GM23248 (cell line): ENCODE measurements at regions not wholly inside any gene's neighbourhood (a gene's known extent, or its start where the extent isn't known, plus 50 kb on each side); places are given as distances from the start of the nearest gene placed in this dataset.
"Not testable (repeated sequence)": the region's sequence is repeated elsewhere in the genome, so short reads cannot be mapped to it uniquely, and the experiment has no call there.

Source experiments
- DNase-seq: peaks from one replicate; pipeline ENCODE4 v3.0.0-alpha.2; 2015
- H2AFZ ChIP-seq: fragments of 200-600 bp; sonication (generic); 2 replicates; pipeline ENCODE4 v1.6.1; 2016; ENCODE audit warnings: antibody characterized with exemption
- H3F3A ChIP-seq: fragments of 200-600 bp; sonication (generic); 2 replicates; pipeline ENCODE4 v1.6.1; 2016; ENCODE audit warnings: mild to moderate bottlenecking, antibody characterized with exemption, mixed run types; ENCODE audit not compliant: insufficient read depth
- H3K27ac ChIP-seq: fragments of 200-600 bp; sonication (generic); 2 replicates; pipeline ENCODE4 v1.5.1; 2016; ENCODE audit warnings: mild to moderate bottlenecking
- H3K27me3 ChIP-seq: fragments of 200-600 bp; sonication (generic); replicated peaks from 2 replicates; pipeline ENCODE4 v1.6.1; 2016; ENCODE audit warnings: mild to moderate bottlenecking; ENCODE audit not compliant: insufficient read depth
- H3K36me3 ChIP-seq: fragments of 200-600 bp; sonication (generic); 2 replicates; pipeline ENCODE4 v1.6.1; 2016; ENCODE audit warnings: low read depth, mild to moderate bottlenecking
- H3K4me1 ChIP-seq: fragments of 200-600 bp; sonication (generic); 2 replicates; pipeline ENCODE4 v1.6.1; 2016; ENCODE audit warnings: mild to moderate bottlenecking; ENCODE audit not compliant: insufficient read depth
- H3K4me2 ChIP-seq: fragments of 200-600 bp; sonication (generic); one replicate; pipeline ENCODE4 v1.6.1; 2016; ENCODE audit warnings: mild to moderate bottlenecking; ENCODE audit not compliant: unreplicated experiment
- H3K4me3 ChIP-seq: fragments of 200-600 bp; sonication (generic); 2 replicates; pipeline ENCODE4 v1.5.1; 2016; ENCODE audit warnings: mild to moderate bottlenecking
- H3K79me2 ChIP-seq: fragments of 200-600 bp; sonication (generic); 2 replicates; pipeline ENCODE4 v1.6.1; 2016; ENCODE audit warnings: mild to moderate bottlenecking; ENCODE audit not compliant: insufficient read depth
- H3K9ac ChIP-seq: fragments of 200-600 bp; sonication (generic); 2 replicates; pipeline ENCODE4 v1.6.1; 2016; ENCODE audit warnings: mild to moderate bottlenecking
- H3K9me2 ChIP-seq: fragments of 200-600 bp; sonication (generic); 2 replicates; pipeline ENCODE4 v1.6.1; 2016; ENCODE audit warnings: mixed run types, mild to moderate bottlenecking, moderate library complexity; ENCODE audit not compliant: insufficient read depth
- H3K9me3 ChIP-seq: fragments of 200-600 bp; sonication (generic); one replicate; pipeline ENCODE4 v1.6.1; 2017; ENCODE audit warnings: low read depth
- H4K20me1 ChIP-seq: fragments of 200-600 bp; sonication (generic); 2 replicates; pipeline ENCODE4 v1.6.0; 2016; ENCODE audit not compliant: insufficient read depth
- EZH2 ChIP-seq: fragments of 200-600 bp; sonication (generic); IDR thresholded peaks from 2 replicates; pipeline ENCODE4 v1.6.1; 2018; ENCODE audit warnings: antibody characterized with exemption, mild to moderate bottlenecking; ENCODE audit not compliant: insufficient read depth, poor library complexity, severe bottlenecking
- EZH2phosphoT487 ChIP-seq: fragments of 200-600 bp; sonication (generic); IDR thresholded peaks from 2 replicates; pipeline ENCODE4 v1.6.1; 2018; ENCODE audit warnings: antibody characterized with exemption, moderate library complexity, mild to moderate bottlenecking, low read depth; ENCODE audit not compliant: insufficient read depth
- WGBS, 2 experiments: methylation state at CpG; one replicate each; pipeline ENCODE4 v1.1.6; 2015 to 2017; ENCODE audit warnings: low lambda C conversion rate in 2 of 2, low coverage in 1 of 2; ENCODE audit errors: missing lambda C conversion rate in 2 of 2; 5-methylcytosine and 5-hydroxymethylcytosine counted together
- in situ Hi-C: fragments of 300-500 bp; cut with MboI; formaldehyde crosslinking; loops from 2 replicates; pipeline ENCODE4 v1.15.0; 2020

- Histone ChIP-seq H3K9ac (no peak overlapping the region), H3K9me2 (no peaks in the 10 kb centered on the region), H3K9me3 (no peaks in the 10 kb centered on the region), H2AFZ (no peak overlapping the region), H3K36me3 (no peaks in the 10 kb centered on the region), H3K79me2 (no peaks in the 10 kb centered on the region), H3K4me1 (no peaks in the 10 kb centered on the region), H3K27ac (no peak overlapping the region), H4K20me1 (no peaks in the 10 kb centered on the region), H3F3A (no peaks in the 10 kb centered on the region), H3K27me3 (no peaks in the 10 kb centered on the region), H3K4me2 (no peak overlapping the region), H3K4me3 (no peak overlapping the region)
- 97 to 100% methylated on average over 1 of the region's 1 CpG for WGBS, 2 experiments
- no peak for DNase-seq
- TF ChIP-seq EZH2phosphoT487 (no peak), EZH2 (no peak)
- in situ Hi-C loops, result no loop called here
Observed at GRCh38 chr10:45545150-45545549, 127.4 kb downstream of the ZFAND4 start.

GRCh38 chr10:45544191-45544590 lies 128.4 kb downstream of the ZFAND4 start:
- no peak for DNase-seq
- Histone ChIP-seq H3K4me2 (no peak overlapping the region), H3K27ac (no peak overlapping the region), H3K79me2 (no peaks in the 10 kb centered on the region), H3K9ac (no peak overlapping the region), H2AFZ (no peak overlapping the region), H3K4me3 (no peak overlapping the region), H3K4me1 (no peaks in the 10 kb centered on the region), H3K9me3 (no peaks in the 10 kb centered on the region), H3K27me3 (no peaks in the 10 kb centered on the region), H3F3A (no peaks in the 10 kb centered on the region), H3K9me2 (no peaks in the 10 kb centered on the region), H4K20me1 (no peaks in the 10 kb centered on the region), H3K36me3 (no peaks in the 10 kb centered on the region)
- in situ Hi-C loops, result no loop called here
- whole genome bisulfite sequencing, 2 experiments, result 53 to 57% methylated on average over 1 of the region's 1 CpG
- TF ChIP-seq EZH2phosphoT487 (no peak), EZH2 (no peak)

DNA sequence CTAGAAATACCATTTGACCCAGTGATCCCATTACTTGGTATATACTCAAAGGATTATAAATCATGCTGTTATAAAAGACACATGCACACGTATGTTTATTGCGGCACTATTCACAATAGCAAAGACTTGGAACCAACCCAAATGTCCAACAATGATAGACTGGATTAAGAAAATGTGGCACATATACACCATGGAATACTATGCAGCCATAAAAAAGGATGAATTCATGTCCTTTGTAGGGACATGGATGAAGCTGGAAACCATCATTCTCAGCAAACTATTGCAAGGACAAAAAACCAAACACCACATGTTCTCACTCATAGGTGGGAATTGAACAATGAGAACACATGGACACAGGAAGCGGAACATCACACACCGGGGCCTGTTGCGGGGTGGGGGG lies 131.5 kb downstream of the ZFAND4 start:
- H3K4me2 ChIP-seq, H4K20me1 ChIP-seq, in situ Hi-C loops, H3K9me2 ChIP-seq, H2AFZ ChIP-seq, H3F3A ChIP-seq, H3K27me3 ChIP-seq, H3K9me3 ChIP-seq, H3K36me3 ChIP-seq, H3K27ac ChIP-seq, H3K4me1 ChIP-seq, H3K79me2 ChIP-seq, DNase-seq, H3K9ac ChIP-seq, H3K4me3 ChIP-seq: not testable (repeated sequence)
- 93 to 95% methylated on average over 5 of the region's 5 CpGs for WGBS, 2 experiments

DNA sequence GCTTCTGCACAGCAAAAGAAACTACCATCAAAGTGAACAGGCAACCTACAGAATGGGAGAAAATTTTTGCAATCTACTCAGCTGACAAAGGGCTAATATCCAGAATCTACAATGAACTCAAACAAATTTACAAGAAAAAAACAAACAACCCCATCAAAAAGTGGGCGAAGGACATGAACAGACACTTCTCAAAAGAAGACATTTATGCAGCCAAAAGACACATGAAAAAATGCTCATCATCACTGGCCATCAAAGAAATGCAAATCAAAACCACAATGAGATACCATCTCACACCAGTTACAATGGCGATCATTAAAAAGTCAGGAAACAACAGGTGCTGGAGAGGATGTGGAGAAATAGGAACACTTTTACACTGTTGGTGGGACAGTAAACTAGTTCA lies 132.0 kb downstream of the ZFAND4 start:
- H3K36me3 ChIP-seq, H3K4me1 ChIP-seq, in situ Hi-C loops, H3K4me2 ChIP-seq, H2AFZ ChIP-seq, H3K79me2 ChIP-seq, H3K27me3 ChIP-seq, H3K9me3 ChIP-seq, DNase-seq, H3K9me2 ChIP-seq, H3K4me3 ChIP-seq, H3K27ac ChIP-seq, H3K9ac ChIP-seq, H3F3A ChIP-seq, H4K20me1 ChIP-seq: not testable (repeated sequence)
- 88 to 89% methylated on average over 2 of the region's 2 CpGs for WGBS, 2 experiments

DNA sequence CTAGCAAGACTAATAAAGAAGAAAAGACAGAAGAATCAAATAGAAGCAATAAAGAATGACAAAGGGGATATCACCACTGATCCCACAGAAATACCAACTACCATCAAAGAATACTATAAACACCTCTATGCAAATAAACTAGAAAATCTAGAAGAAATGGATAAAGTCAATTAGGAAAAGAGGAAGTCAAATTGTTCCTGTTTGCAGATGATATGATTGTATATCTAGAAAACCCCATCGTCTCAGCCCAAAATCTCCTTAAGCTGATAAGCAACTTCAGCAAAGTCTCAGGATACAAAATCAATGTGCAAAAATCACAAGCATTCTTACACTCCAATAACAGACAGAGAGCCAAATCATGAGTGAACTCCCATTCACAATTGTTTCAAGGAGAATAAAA lies 133.0 kb downstream of the ZFAND4 start:
- H4K20me1 ChIP-seq, H3K9ac ChIP-seq, H3K4me2 ChIP-seq, H2AFZ ChIP-seq, DNase-seq, H3K4me1 ChIP-seq, H3K27ac ChIP-seq, H3K27me3 ChIP-seq, H3K9me3 ChIP-seq, H3F3A ChIP-seq, in situ Hi-C loops, H3K79me2 ChIP-seq, H3K4me3 ChIP-seq, H3K36me3 ChIP-seq, H3K9me2 ChIP-seq: not testable (repeated sequence)
- 95 to 100% methylated on average over 1 of the region's 1 CpG for WGBS, 2 experiments
